Spinal cord (tissue), 9 donors: ENCODE measurements at regions not wholly inside any gene's neighbourhood (a gene's known extent, or its start where the extent isn't known, plus 50 kb on each side); places are given as distances from the start of the nearest gene placed in this dataset.
"Not testable (repeated sequence)": the region's sequence is repeated elsewhere in the genome, so short reads cannot be mapped to it uniquely, and the experiment has no call there.

Experiments used
- DNase-seq, 6 donors: peaks; one replicate each; pipeline versions ENCODE4 v3.0.0 to v3.0.0-alpha.2; 2013 to 2015; ENCODE audit warnings: low spot score in 6 of 6, low read depth in 4 of 6
- H3K27ac ChIP-seq: one replicate; pipeline ENCODE4 v1.5.1; 2013; ENCODE audit warnings: low read depth, low read length, control low read depth
- H3K27me3 ChIP-seq: one replicate; pipeline ENCODE4 v1.6.1; 2013; ENCODE audit warnings: low read length; ENCODE audit not compliant: control insufficient read depth, insufficient read depth
- H3K36me3 ChIP-seq: one replicate; pipeline ENCODE4 v1.6.1; 2013; ENCODE audit warnings: low read length; ENCODE audit not compliant: control insufficient read depth, insufficient read depth
- H3K4me1 ChIP-seq: one replicate; pipeline ENCODE4 v1.6.1; 2013; ENCODE audit warnings: low read length; ENCODE audit not compliant: control insufficient read depth, insufficient read depth
- H3K4me3 ChIP-seq: one replicate; pipeline ENCODE4 v1.5.1; 2013; ENCODE audit warnings: low read depth, low read length, control low read depth
- H3K9me3 ChIP-seq: one replicate; pipeline ENCODE4 v1.6.1; 2013; ENCODE audit warnings: low read length; ENCODE audit not compliant: control insufficient read depth, insufficient read depth
- WGBS: methylation state at CpG from one replicate; pipeline ENCODE4 v1.1.5; 2013; ENCODE audit warnings: missing lambda C conversion rate; ENCODE audit not compliant: insufficient coverage; 5-methylcytosine and 5-hydroxymethylcytosine counted together
- donor health status: healthy.

DNA sequence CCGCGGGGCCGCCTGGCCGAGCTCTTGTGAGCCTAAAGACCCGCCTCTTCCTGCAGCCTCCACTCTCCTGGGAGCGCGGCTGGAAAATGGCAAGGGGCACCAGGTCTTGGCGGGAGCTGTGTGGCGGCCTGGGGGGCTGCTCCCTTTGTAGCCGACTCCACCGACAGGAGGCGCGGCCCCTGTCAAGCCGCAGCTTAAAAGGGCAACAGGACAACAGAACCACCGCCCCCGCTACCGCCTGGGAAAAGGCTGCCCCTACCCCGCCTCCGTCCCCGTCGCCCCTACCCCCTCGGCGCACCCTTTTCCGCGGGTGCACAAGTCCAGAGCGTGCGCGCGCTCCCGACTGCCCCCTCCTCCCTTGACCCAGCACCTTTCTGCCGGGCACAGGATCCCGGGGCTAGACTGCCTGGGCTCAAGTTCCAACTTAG, 60.3 kb downstream of the GOLGA8K start:
- WGBS: no CpG with 5 or more reads among the region's 32 CpGs
- H3K27me3 ChIP-seq, H3K9me3 ChIP-seq, H3K4me1 ChIP-seq, H3K4me3 ChIP-seq, H3K36me3 ChIP-seq, H3K27ac ChIP-seq: not testable (repeated sequence)
- DNase-seq: peak in 2 of 6 donors; percentile 0 to 30

DNA sequence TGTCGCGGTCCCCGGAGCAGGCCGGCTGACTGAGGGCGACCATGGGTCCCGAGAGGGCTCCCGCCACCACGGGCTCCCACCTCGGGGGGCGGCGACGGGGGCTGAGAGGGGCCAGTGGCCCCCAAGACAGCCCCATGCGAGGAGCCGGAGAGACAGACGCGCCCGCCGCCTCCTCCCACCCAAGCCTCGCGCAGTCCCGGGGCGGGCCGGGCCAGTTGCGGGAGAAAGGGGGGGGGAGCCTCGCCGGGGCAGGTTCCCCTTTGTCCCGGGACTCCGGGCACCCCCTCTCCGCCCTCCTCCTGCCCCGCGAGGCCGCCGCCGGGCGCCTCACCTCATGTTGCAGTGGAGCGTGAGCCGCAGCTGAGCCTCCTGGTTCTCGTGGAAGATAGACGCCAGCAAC, 60.8 kb downstream of the GOLGA8K start:
- H3K27ac ChIP-seq, H3K4me1 ChIP-seq, H3K9me3 ChIP-seq, H3K4me3 ChIP-seq, H3K27me3 ChIP-seq, DNase-seq, H3K36me3 ChIP-seq: not testable (repeated sequence)
- no CpG with 5 or more reads among the region's 39 CpGs for WGBS

DNA sequence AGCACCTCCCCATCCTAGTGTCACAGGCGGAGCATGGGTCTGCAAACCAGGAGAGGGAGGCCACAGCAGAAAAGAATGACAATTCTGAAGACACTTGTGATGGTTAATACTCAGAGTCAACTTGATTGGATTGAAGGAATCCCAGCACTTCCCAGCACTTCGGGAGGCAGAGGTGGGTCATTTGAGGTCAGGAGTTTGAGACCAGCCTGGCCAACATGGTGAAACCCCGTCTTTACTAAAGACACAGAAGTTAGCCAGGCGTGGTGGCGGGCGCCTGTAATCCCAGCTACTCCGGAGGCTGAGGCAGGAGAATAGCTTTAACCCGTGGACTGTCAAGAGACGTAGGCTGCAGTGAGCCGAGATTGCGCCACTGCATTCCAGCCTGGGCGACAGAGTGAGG, 61.6 kb downstream of the GOLGA8K start:
- H3K4me3 ChIP-seq, H3K9me3 ChIP-seq, H3K27me3 ChIP-seq, H3K36me3 ChIP-seq, H3K4me1 ChIP-seq, DNase-seq, H3K27ac ChIP-seq: not testable (repeated sequence)
- WGBS: no CpG with 5 or more reads among the region's 12 CpGs

DNA sequence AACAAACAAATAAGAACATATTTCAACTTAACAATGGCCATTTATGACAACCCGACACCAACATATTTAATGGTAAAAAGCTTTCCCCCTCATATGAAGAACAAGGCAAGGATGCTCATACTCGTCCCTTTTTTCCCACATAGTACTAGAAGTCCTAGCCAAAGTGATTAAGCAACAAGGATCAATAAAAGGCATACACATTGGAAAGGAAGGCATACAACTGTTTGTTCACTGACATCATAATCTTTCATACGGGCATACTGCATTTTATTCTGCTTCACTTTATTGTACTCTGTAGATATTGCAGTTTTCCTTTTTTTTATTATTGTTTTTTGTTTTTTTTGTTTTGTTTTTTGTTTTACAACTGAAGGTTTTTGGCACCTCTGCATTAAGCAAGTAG, 66.3 kb downstream of the GOLGA8K start:
- not testable (repeated sequence) for H3K4me3 ChIP-seq, H3K27me3 ChIP-seq, H3K27ac ChIP-seq, H3K36me3 ChIP-seq, H3K4me1 ChIP-seq, DNase-seq, H3K9me3 ChIP-seq
- WGBS: no CpG with 5 or more reads among the region's 3 CpGs

DNA sequence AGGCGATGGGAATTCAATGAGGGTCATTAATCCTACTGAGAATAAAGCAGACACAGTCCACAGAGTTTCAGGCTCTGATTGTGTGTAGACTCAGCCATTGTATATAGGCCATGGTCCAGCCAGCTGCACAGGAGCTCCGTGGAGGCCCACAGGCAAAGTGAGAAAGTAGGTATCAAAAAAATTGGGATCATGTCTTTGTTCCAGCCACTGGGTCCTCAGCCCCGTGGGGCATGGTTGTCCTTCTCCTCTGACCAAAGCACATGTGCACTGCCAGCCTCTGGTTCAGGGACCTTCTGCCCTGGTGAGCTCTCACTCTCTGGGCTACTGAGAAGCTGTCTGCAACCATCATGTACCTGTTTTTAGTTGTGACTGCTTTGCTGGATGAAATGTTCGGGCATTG, 79.7 kb downstream of the GOLGA8K start:
- no CpG with 5 or more reads among the region's 4 CpGs for WGBS
- not testable (repeated sequence) for H3K36me3 ChIP-seq, H3K9me3 ChIP-seq

DNA sequence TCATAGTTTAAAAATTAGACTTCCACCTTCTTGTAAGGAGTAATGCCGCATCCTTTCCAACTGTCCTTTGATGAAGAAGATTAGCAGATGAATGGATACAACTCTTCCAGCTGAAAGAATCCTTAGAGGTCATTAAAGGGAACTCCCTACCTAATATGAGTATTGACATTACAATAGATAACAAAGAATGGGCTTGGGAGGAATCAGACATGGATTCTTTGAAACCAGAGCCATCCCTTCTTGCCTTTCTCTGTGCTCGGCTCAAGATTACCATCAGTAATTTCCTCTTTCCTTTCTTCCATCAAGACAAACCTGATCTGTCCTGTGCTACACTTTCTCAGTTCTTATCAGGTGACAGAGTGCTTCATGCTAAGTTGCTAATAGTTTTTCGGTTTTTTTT, 83.8 kb downstream of the GOLGA8K start:
- not testable (repeated sequence) for H3K4me1 ChIP-seq, H3K9me3 ChIP-seq, DNase-seq, H3K4me3 ChIP-seq, H3K27ac ChIP-seq, H3K27me3 ChIP-seq, H3K36me3 ChIP-seq
- no CpG with 5 or more reads among the region's 3 CpGs for WGBS

More for the DNA sequence above, 79.7 kb downstream of the GOLGA8K start:
- H3K4me1 ChIP-seq, H3K27me3 ChIP-seq, H3K27ac ChIP-seq, H3K4me3 ChIP-seq: not testable (repeated sequence)
- DNase-seq: peak in 1 of 6 donors; percentile 16

DNA sequence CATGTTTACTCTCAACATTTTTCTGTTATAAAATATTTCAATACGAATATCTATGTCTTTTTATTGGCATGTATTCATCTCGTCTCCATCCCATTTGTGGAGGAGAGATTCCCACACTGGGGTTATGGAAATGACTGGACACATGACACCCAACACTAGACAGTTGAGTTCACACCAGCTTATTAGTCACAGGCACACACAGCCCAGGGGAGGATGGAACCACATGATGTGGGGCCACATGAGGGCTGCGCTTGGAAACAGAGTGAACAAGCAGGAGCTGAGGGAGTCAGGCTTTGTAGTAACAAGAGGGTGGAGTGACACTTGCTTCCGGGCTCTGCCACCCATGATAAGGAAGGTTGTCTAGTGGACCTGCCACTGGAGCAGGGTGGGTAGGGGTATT, 86.6 kb downstream of the GOLGA8K start:
- WGBS: no CpG with 5 or more reads among the region's 4 CpGs

DNA sequence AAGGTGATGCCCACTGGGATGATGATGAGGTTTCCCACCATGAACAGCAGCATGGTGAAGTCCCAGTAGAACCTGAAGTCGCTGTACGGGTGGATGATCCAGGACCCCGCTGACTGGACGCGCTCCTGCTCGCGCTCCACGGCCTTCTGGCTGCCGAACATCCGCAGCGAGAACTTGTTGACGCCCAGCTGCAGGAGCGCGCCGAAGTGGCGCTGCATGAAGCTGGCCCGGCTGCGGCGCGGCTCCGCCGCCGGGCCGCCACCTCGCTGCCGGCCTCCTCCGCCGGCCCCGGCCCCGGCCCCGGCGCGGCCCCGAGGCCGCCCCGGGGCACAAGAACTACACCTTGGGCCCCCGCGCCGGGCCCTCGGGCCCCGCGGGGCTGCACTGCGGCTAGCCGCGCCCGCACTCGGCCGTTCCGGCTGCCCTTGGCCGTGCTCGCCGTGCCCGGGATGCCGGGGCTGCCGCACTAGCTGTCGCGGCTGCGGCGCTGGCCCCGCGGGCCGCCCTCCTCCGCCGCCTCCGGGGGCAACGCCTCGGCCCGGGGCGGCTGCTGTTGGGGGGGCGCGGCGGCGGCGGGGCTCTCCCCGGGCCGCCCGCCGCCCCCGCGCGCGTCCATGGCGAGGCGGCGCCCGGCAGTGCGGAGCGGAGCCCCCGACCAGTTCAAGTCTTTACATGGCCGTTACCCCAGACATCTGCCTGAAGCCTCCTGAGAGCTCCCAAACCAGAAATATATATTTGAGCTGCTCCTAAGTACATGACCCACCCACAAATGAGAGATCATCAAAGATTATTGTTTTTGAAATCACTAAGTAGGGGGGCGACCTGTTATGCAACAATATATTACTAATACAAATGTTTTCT, 87.8 kb downstream of the GOLGA8K start:
- not testable (repeated sequence) for H3K9me3 ChIP-seq, H3K4me3 ChIP-seq, H3K27ac ChIP-seq, DNase-seq, H3K4me1 ChIP-seq, H3K36me3 ChIP-seq, H3K27me3 ChIP-seq
- WGBS: no CpG with 5 or more reads among the region's 91 CpGs

More for the DNA sequence above, 86.6 kb downstream of the GOLGA8K start:
- H3K27ac ChIP-seq, H3K4me3 ChIP-seq, DNase-seq, H3K36me3 ChIP-seq, H3K9me3 ChIP-seq, H3K27me3 ChIP-seq, H3K4me1 ChIP-seq: not testable (repeated sequence)

DNA sequence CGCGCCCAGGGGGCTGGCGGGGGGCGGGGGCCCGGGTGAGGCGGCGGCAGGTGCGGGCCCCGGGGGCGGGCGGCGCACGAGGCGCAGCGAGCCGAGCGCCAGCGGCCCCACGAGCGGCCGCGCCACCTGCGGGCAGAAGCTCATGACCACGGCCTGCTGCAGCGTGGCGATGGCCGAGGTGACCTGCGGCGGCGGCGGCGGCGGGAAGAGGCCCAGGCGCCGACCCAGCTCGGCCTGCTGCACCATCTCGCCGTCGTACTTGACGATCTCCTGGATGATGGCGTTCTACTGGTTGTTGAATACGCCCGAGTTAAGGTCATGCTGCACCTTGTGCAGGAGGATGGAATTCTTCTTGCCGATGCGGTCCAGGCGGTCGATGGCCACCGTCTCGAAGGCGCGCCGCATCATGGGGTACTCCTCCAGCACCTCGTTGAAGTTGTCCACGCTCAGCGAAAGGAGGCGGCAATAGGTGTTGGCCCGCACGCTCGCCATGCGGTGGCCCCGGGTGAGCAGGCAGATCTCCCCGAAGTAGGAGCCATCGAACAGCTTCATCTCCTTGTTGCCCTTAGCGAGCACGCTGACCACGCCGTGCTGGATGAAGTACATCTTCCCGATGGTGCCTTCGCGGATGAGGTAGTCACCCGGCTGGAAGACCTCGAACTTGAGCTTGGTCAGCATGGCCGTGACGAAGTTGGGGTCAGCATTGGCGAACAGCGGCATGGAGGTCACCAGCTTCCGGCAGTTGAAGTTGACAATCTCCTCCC, 89.5 kb downstream of the GOLGA8K start:
- H3K4me3 ChIP-seq, H3K9me3 ChIP-seq, H3K27ac ChIP-seq, H3K27me3 ChIP-seq, H3K4me1 ChIP-seq, H3K36me3 ChIP-seq, DNase-seq: not testable (repeated sequence)
- WGBS: no CpG with 5 or more reads among the region's 77 CpGs

DNA sequence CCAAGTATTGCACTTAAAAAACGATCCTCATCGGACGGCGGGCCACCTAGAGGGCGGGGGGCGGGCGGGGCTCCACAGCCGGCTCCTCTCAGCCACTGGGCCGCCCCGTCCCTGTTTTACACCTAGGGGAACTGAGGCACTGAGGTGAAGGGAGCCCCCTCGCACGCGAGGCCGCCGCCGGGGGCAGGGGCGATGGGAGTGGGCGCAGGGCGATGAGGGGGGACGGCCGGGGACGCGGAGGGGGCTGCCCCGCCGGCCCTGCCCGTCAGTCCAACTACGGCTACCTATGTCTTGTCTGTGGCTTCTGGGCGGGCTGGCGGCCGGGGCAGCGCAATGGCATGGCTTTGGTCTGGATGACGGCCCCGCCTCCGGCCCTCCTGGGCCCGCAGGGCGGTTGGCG, 90.4 kb downstream of the GOLGA8K start:
- WGBS: 3% methylated on average over 10 of the region's 37 CpGs
- DNase-seq: not testable (repeated sequence)

More for the DNA sequence above, 90.4 kb downstream of the GOLGA8K start:
- not testable (repeated sequence) for H3K9me3 ChIP-seq, H3K27ac ChIP-seq, H3K4me3 ChIP-seq, H3K36me3 ChIP-seq, H3K4me1 ChIP-seq, H3K27me3 ChIP-seq
